COLO668 (cell line): ENCODE measurements at regions not wholly inside any gene's neighbourhood (a gene's known extent, or its start where the extent isn't known, plus 50 kb on each side); places are given as distances from the start of the nearest gene placed in this dataset.
A peak's percentile ranks its signal among the peaks of the same experiment; 100 is the strongest.
"Not testable (repeated sequence)": the region's sequence is repeated elsewhere in the genome, so short reads cannot be mapped to it uniquely, and the experiment has no call there.

Source experiments
- DNase-seq: peaks from one replicate; lab custom pipeline; 2025; ENCODE audit not compliant: unreplicated experiment; lab: John Stamatoyannopoulos, UW

GRCh38 chr3:110646055-110646454, 425.6 kb upstream of the NECTIN3 start:
- DNase-seq, result no peak

DNA sequence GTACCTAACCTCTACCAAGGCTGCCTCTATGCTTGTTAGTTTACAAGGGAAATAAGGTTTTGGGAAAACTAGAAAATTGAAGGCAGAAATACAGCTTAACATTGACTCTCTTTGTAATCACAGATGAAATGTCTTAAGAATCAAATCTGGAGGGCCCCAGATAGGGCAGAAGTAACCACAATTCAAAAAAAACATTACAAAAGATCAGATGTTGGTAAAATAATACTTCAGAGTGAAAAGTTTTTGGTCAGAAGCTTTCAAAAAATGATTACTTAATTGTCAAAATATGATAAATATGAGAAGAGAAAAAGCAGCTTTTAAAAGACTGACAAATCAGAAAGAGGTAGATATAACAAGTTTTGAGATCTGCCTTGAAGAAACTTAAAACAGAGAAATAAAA, 425.1 kb upstream of the NECTIN3 start:
- DNase-seq, result no peak

DNA sequence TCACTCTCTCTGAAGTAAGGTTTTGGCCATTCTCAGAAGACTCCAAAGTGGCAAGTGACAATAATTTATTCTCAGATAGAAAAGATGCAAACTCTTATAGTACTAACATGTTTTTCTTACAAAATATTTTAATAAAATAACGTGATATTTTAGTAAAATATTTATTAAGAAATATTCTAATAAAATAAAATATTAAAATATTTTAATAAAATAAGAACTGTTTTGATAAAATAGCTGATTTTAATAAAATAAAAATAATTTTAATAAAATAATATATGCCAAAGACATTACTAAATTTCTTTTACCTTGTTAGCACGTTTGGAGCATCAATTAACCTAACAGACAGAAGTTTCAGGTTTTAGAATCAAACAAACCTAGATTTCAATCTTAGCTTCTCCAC, 424.0 kb upstream of the NECTIN3 start:
- DNase-seq, result no peak

GRCh38 chr3:110650741-110651140, 420.9 kb upstream of the NECTIN3 start:
- DNase-seq, result no peak

- no peak for DNase-seq
Observed at GRCh38 chr3:110654843-110655502, 416.6 kb upstream of the NECTIN3 start.

DNA sequence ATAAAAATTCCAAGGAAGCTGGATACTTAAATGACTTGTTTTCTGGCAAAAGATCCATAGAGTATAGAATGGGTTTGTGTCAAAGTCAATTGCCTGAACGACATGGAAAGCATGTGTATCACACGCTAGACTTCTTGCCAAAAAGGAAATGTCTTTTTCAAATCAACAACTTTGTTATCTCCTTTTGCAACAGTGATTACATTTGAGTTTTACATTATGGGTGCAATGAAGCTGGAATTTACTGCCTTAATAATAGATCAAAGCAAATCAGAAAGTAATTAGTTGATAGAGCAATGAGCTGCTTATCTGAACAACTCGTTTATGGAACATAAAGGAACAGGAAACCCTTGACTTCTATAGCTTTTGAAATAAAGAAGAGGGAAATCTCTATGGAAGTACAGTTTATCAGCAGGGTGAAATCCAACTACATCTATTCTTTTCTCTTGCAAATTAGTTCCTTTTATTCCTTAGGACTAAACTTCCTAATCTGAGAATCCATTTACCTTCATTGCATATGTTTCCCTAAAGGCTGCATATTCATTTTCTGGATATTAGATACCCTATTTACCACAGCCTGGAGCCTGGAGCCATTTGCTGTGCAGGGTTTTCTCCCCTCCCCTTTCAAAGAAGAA, 415.1 kb upstream of the NECTIN3 start:
- no peak for DNase-seq

GRCh38 chr3:110664148-110664547, 407.5 kb upstream of the NECTIN3 start:
- DNase-seq, result no peak

DNA sequence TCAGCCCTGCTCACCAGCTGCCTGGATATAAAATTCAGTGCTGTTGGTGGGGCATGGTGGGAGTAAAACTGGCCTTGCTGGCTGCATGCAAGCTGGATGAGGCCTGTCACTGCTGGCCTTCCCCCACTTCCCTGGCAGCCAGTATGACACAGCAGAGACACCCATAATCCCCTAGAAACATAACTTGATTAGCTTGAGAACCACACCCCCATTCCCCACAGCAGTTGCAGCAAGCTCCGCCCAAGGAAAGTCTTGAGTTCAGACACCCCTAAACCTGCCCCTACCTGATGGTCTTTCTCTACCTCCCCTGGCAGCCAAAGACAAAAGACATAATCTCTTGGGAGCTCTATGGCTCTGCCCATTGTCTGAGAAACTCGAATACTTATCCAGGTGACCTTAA, 405.1 kb upstream of the NECTIN3 start:
- DNase-seq, result no peak

DNA sequence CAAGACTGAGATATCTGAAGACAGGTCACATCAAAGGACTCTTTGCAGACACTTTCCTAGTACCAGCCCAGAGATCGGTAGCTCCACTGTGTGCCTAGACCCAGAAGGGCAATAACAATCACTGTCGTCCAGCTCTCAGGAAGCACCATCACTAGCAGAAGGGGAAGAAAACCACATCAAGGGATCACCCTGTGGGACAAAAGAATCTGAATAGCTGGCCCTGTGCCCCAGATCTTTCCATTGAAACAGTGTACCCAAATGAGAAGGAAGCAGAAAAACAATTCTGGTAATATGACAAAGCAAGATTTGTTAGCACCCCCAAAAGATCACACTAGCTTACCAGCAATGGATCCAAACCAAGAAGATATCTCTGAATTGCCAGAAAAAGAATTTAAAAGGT, 404.4 kb upstream of the NECTIN3 start:
- no peak for DNase-seq

GRCh38 chr3:110670407-110670806, 401.2 kb upstream of the NECTIN3 start:
- no peak for DNase-seq

GRCh38 chr3:110677506-110677905, 394.1 kb upstream of the NECTIN3 start:
- no peak for DNase-seq

GRCh38 chr3:110679285-110679684, 392.3 kb upstream of the NECTIN3 start:
- DNase-seq, result no peak

DNA sequence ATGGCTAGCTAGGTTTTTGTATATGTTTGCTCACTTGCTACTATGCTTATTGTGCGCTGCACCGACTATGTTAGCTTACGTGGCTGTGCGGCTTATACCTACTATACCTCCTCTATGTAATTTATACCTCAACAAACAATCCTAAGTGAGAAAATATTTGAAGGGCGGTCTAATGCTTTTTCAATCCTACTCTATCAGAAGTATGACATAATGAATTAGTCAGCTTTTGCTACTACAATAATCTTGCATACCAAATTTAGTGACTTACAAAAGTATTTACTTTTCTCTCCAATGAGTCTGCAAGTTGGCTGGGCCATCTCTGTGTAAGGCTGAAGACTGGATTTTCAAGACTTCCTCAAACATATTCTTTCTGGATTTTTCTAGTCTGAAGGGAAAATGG, 391.2 kb upstream of the NECTIN3 start:
- DNase-seq, result peak; percentile 12

DNA sequence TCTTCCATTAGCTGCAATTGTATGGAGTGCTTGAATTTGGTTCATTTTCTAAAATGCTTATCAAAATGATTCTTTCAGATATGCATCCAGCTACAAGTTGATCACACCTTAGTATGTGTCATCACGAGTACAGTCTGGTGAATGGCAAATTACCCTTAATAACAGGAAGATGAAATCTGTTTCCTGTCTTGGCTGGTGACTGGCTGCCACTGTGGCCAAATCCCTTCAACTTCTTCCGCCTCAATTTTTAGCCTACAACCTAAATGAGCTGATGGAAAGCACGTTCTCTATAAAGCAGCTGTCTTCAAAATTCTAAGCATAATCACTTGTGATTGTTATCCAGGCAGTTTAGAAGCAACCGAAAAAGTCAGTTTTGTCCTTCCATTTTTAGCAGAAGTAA, 387.1 kb upstream of the NECTIN3 start:
- DNase-seq, result no peak

GRCh38 chr3:110685630-110686029, 386.0 kb upstream of the NECTIN3 start:
- DNase-seq, result no peak

DNA sequence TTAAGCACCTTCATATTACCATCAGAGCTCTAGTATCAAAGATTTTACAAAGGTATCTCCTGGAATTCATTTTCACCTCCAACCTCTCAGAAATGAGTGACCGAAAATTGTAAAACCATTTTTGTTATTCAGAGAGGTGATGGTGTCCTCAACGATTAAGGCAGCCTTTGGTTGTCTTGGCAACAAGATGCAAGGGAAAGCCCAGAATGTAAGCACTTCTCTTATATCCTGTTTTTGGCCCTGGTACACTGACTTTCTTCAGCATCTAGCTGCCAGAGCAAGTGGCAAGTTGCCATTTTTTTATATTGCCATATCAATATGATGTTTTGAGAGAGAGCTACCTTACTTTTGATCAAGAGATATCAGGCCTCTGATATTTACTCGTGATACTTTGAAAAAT, 384.9 kb upstream of the NECTIN3 start:
- no peak for DNase-seq

GRCh38 chr3:110687138-110687537, 384.5 kb upstream of the NECTIN3 start:
- DNase-seq, result no peak

DNA sequence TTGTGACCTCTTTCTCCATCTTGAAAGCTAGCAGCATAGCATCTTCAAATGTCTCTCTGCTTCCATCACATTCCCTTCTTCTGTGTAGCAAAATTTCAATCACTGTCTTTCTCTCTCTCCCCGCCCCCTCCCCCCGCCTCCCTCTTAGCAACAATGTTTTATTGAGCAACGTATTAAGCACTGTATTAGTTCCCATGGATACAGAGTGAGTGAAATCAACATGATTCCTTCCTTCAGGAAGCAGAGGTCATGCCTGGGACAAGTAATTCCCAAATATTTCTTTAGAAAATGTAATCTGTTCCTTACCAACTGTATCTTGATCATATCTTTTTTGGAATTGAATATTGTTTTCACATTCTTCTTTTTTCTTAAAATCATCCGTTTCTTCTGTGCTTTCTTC, 373.7 kb upstream of the NECTIN3 start:
- DNase-seq, result no peak

DNA sequence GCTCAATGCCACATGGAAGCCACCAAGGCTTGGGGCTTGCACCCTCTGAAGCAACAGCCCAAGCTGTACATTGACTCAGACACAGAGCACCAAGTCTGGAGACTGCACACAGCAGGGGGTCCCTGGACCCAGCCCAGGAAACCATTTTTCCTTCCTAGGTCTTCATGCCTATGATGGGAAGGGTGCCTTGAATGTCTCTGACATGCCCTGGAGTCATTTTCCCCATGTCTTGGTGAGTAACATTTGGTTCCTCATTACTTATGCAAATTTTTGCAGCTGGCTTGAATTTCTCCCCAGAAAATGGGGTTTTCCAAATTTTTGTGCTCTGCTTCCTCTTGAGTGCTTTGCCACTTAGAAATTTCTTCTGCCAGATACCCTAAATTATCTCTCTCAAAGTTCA, 367.3 kb upstream of the NECTIN3 start:
- not testable (repeated sequence) for DNase-seq

DNA sequence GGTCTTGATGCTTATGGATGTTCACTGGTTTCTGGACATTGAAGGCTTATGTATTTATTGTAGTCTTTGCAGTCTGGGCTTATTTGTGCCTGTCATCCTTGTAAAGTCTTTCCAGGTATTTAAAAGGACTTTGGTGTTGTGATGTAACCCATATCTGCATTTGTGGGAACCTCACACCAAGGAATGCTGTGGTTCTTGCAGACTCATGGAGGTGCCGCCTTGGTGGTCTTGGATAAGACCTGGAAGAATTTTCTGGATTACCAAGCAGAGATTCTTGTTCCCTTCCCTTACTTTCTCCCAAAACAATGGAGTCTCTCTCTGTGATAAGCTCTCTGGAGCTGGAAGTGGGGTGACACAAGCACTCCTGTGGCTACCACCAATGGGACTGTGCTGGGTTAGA, 363.5 kb upstream of the NECTIN3 start:
- no peak for DNase-seq

GRCh38 chr3:110710156-110710555, 361.5 kb upstream of the NECTIN3 start:
- no peak for DNase-seq

DNA sequence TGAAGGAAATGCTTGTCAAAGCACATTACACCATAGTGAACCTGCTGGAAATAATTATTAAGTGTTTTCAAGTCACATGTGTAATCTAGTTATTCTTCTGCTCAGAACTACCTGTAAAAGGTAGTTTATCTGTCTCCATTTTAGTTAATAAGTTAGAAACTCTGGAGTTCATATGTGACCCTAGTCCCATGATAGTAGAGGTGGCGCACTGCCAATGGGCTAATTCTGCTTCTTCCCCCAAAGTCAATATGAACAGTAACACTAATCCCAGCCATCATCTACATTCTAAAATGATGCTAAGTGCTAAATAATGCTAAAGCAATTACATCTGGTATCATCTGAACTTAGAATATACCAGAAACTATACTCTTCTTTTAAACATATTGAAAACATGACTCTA, 361.0 kb upstream of the NECTIN3 start:
- no peak for DNase-seq
